ENCODE measurements at regions not wholly inside any gene's neighbourhood (a gene's known extent, or its start where the extent isn't known, plus 50 kb on each side); places are given as distances from the start of the nearest gene placed in this dataset.

DNA sequence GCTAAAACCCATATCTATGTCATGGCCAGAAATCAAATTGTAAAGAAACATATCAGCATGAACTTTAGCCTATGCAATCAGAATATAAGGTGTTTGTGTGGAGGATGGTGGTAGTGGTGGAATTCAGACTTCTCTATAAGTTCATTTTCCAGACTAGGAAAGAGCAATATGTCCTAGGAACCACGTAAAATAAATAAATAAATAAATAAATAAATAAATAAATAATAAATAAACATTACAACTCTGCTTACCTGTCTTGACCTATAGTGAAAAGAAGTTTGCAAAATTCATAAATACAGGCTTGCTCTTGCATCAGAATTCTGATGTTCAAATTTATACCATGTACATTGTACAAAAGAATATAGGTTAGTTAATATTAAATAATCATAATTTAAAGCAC is 1382.6 kb upstream of the ADGRL2 start:
- TF ChIP-seq, protein P1, sequence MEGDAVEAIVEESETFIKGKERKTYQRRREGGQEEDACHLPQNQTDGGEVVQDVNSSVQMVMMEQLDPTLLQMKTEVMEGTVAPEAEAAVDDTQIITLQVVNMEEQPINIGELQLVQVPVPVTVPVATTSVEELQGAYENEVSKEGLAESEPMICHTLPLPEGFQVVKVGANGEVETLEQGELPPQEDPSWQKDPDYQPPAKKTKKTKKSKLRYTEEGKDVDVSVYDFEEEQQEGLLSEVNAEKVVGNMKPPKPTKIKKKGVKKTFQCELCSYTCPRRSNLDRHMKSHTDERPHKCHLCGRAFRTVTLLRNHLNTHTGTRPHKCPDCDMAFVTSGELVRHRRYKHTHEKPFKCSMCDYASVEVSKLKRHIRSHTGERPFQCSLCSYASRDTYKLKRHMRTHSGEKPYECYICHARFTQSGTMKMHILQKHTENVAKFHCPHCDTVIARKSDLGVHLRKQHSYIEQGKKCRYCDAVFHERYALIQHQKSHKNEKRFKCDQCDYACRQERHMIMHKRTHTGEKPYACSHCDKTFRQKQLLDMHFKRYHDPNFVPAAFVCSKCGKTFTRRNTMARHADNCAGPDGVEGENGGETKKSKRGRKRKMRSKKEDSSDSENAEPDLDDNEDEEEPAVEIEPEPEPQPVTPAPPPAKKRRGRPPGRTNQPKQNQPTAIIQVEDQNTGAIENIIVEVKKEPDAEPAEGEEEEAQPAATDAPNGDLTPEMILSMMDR (IDR thresholded peaks at IDR 0.05) = no peak
- peaks cover 6% of the 10 kb centered on the region; the same call in 1 of the 2 replicates for H3K36me3 Mint-ChIP-seq (ENCODE audit: low read depth)
- no peak overlapping the region for H3K4me3 Mint-ChIP-seq
- H3K4me1 Mint-ChIP-seq (ENCODE audit: low read depth) = no peaks in the 10 kb centered on the region
- H3K9me3 Mint-ChIP-seq = peaks cover 6% of the 10 kb centered on the region; the same call in 1 of the 2 replicates
- H3K27ac Mint-ChIP-seq = no peak overlapping the region
- no peak for DNase-seq
- no peaks in the 10 kb centered on the region for H3K27me3 Mint-ChIP-seq (ENCODE audit: insufficient read depth)

DNA sequence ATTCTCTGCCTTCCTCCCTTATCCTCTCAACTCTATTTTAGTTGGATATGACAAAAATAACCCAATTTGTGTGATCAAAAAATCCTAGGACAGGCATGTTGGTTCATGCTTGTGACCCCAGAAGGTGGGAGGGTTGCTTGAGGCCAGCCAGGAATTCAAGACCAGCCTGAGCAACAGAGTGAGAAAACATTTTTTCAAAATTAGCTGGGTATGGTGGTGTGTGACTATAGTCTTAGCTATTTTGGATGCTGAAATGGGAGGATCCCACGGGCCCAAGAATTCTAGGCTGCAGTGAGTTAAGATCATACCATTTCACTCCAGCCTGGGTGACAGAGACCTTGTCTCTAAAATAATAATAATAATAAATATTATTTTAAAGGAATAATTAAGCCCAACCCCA is 1383.1 kb upstream of the ADGRL2 start:
- Mint-ChIP-seq H3K27ac (no peak overlapping the region), H3K36me3 (ENCODE audit: low read depth) (peaks cover 6% of the 10 kb centered on the region; the same call in 1 of the 2 replicates), H3K4me1 (ENCODE audit: low read depth) (no peaks in the 10 kb centered on the region), H3K4me3 (no peak overlapping the region), H3K27me3 (ENCODE audit: insufficient read depth) (no peaks in the 10 kb centered on the region), H3K9me3 (peaks cover 6% of the 10 kb centered on the region; the same call in 1 of the 2 replicates)
- TF ChIP-seq, protein P1 (IDR thresholded peaks at IDR 0.05) = no peak
- no peak for DNase-seq

DNA sequence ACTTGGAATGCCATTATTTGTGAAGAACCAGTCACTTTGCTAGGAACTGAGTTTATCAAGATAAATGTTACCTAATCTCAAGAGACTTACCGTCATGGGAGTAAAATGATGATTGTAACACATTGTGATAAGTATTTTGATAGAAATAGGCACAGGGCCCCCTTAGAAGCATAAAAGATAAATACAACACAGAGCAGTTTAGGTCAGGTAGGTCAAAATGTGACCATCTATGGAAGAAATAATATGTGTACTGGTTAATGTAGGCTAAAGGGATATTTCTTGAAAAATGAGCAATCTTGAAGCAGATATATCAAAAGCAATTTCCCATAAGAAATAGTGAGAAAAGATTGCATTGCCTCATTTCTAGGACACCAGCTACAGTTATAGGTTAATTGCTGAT is 1386.8 kb upstream of the ADGRL2 start:
- TF ChIP-seq, protein P1 (IDR thresholded peaks at IDR 0.05) = no peak
- H3K27ac Mint-ChIP-seq = no peak overlapping the region
- H3K27me3 Mint-ChIP-seq (ENCODE audit: insufficient read depth) = no peaks in the 10 kb centered on the region
- no peaks in the 10 kb centered on the region for H3K4me1 Mint-ChIP-seq (ENCODE audit: low read depth)
- no peak for DNase-seq
- H3K4me3 Mint-ChIP-seq = no peak overlapping the region
- peaks cover 12% of the 10 kb centered on the region for H3K9me3 Mint-ChIP-seq
- H3K36me3 Mint-ChIP-seq (ENCODE audit: low read depth) = peaks cover 3% of the 10 kb centered on the region; the same call in 1 of the 2 replicates

- H3K36me3 Mint-ChIP-seq (ENCODE audit: low read depth) = no peaks in the 10 kb centered on the region
- no peak overlapping the region for H3K27ac Mint-ChIP-seq
- DNase-seq = no peak
- H3K4me3 Mint-ChIP-seq = no peak overlapping the region
- TF ChIP-seq, protein P1 (IDR thresholded peaks at IDR 0.05) = no peak
- H3K4me1 Mint-ChIP-seq (ENCODE audit: low read depth) = no peaks in the 10 kb centered on the region
- peaks cover 9% of the 10 kb centered on the region for H3K9me3 Mint-ChIP-seq
- no peaks in the 10 kb centered on the region for H3K27me3 Mint-ChIP-seq (ENCODE audit: insufficient read depth)
Measured at GRCh38 chr1:80410233-80410632, 1390.5 kb upstream of the ADGRL2 start.

DNA sequence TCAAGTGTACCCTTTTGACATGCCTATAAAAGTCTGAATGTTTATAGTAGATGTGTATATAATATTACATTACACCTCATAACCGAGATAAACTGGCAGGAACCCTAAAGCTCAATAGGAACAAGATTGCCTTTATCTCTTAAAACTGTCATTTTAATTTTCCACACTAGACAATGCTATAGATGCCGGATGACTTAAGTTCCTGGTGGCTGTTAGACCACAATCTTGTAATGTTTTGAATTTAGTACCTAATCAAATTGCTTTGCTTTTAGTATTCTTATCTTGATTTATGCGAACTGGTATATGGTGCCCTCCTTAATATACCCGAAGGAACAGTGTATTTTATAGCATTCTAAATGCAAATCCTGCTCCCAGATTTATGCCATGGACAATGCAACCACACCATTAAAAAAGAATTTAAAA is 1397.0 kb upstream of the ADGRL4 start:
- TF ChIP-seq, protein P1 (IDR thresholded peaks at IDR 0.05) = no peak
- no peaks in the 10 kb centered on the region for H3K4me1 Mint-ChIP-seq (ENCODE audit: low read depth)
- DNase-seq = no peak
- H3K27ac Mint-ChIP-seq = no peak overlapping the region
- H3K4me3 Mint-ChIP-seq = no peak overlapping the region
- 0 out of 2 replicates have a peak, but pooled peaks cover 4% of the 10 kb centered on the region for H3K36me3 Mint-ChIP-seq (ENCODE audit: low read depth)
- peaks cover 27% of the 10 kb centered on the region for H3K9me3 Mint-ChIP-seq
- no peaks in the 10 kb centered on the region for H3K27me3 Mint-ChIP-seq (ENCODE audit: insufficient read depth)

DNA sequence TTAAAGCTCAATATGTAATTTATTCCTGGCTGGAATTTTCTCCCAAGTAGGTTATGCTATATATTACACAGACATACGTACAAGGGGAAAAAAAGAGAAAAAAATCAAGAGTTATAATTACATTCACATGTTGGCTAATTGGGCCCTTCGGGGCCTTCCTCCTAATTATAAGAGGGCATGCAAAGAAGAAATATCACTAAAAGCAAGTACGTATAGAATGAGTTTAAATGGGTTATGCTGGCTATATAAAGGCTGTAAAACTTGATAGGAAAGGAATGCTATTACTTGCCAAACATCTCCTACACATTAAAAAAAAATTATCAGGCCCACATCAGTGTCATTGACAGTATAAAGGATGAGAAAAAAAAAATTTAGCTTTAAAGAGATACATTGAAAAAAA is 1396.1 kb upstream of the ADGRL4 start:
- Mint-ChIP-seq H3K27ac (no peak overlapping the region), H3K36me3 (ENCODE audit: low read depth) (0 out of 2 replicates have a peak, but pooled peaks cover 4% of the 10 kb centered on the region), H3K9me3 (peaks cover 28% of the 10 kb centered on the region), H3K27me3 (ENCODE audit: insufficient read depth) (no peaks in the 10 kb centered on the region), H3K4me1 (ENCODE audit: low read depth) (no peaks in the 10 kb centered on the region), H3K4me3 (no peak overlapping the region)
- DNase-seq = no peak
- TF ChIP-seq, protein P1 (IDR thresholded peaks at IDR 0.05) = no peak

Measured in HFFc6 (cell line).